Gastroesophageal sphincter (tissue), 2 donors: ENCODE measurements at regions not wholly inside any gene's neighbourhood (a gene's known extent, or its start where the extent isn't known, plus 50 kb on each side); places are given as distances from the start of the nearest gene placed in this dataset.

Experiments used
- POLR2A ChIP-seq, 2 donors: fragments of 450-650 bp; IDR thresholded peaks; one replicate each; pipeline ENCODE4 v1.6.1; 2017; ENCODE audit warnings: antibody characterized with exemption in 2 of 2, mild to moderate bottlenecking in 2 of 2, moderate library complexity in 1 of 2
- POLR2AphosphoS5 ChIP-seq: sonication (generic); formaldehyde crosslinking; IDR thresholded peaks from one replicate; pipeline ENCODE4 v1.6.1; 2017; ENCODE audit warnings: antibody characterized with exemption

- TF ChIP-seq POLR2AphosphoS5 (no peak), POLR2A (IDR thresholded peaks at IDR 0.05) (no peak)
Measured at GRCh38 chr2:220969348-220969747, 602.8 kb downstream of the EPHA4 start.
